Glomerular visceral epithelial cell (primary cell): ENCODE measurements at regions not wholly inside any gene's neighbourhood (a gene's known extent, or its start where the extent isn't known, plus 50 kb on each side); places are given as distances from the start of the nearest gene placed in this dataset.
"Not testable (repeated sequence)": the region's sequence is repeated elsewhere in the genome, so short reads cannot be mapped to it uniquely, and the experiment has no call there.

Experiments
- DNase-seq: peaks from one replicate; pipeline ENCODE4 v3.0.0-alpha.2; 2016; ENCODE audit errors: extremely low spot score

- DNase-seq = not testable (repeated sequence)
These were observed 108.2 kb downstream of the SPATA31A1 start for GRCh38 chr9:39463696-39464095.

GRCh38 chr9:39464122-39464777 lies 108.8 kb downstream of the SPATA31A1 start:
- peak; percentile 84 for DNase-seq

GRCh38 chr9:39474499-39474898 lies 119.0 kb downstream of the SPATA31A1 start:
- DNase-seq = not testable (repeated sequence)

GRCh38 chr9:39483073-39483472 lies 127.6 kb downstream of the SPATA31A1 start:
- not testable (repeated sequence) for DNase-seq

GRCh38 chr9:39483880-39484279 lies 128.4 kb downstream of the SPATA31A1 start:
- not testable (repeated sequence) for DNase-seq

GRCh38 chr9:39484292-39484691 lies 128.8 kb downstream of the SPATA31A1 start:
- not testable (repeated sequence) for DNase-seq

- not testable (repeated sequence) for DNase-seq
These were observed 132.0 kb downstream of the SPATA31A1 start for GRCh38 chr9:39487477-39487876.

GRCh38 chr9:39496248-39496647 lies 140.8 kb downstream of the SPATA31A1 start:
- not testable (repeated sequence) for DNase-seq

- DNase-seq = not testable (repeated sequence)
These were observed 147.7 kb downstream of the SPATA31A1 start for GRCh38 chr9:39503178-39503577.

- DNase-seq = not testable (repeated sequence)
These were observed 172.0 kb downstream of the SPATA31A1 start for GRCh38 chr9:39527387-39528029.

GRCh38 chr9:39532597-39532996 lies 177.1 kb downstream of the SPATA31A1 start:
- not testable (repeated sequence) for DNase-seq

- not testable (repeated sequence) for DNase-seq
These were observed 177.7 kb downstream of the SPATA31A1 start for GRCh38 chr9:39533001-39533762.

GRCh38 chr9:39533763-39534548 lies 178.5 kb downstream of the SPATA31A1 start:
- DNase-seq = not testable (repeated sequence)

GRCh38 chr9:39534897-39535296 lies 179.4 kb downstream of the SPATA31A1 start:
- not testable (repeated sequence) for DNase-seq

- not testable (repeated sequence) for DNase-seq
These were observed 186.7 kb downstream of the SPATA31A1 start for GRCh38 chr9:39542157-39542556.

- not testable (repeated sequence) for DNase-seq
These were observed 189.6 kb downstream of the SPATA31A1 start for GRCh38 chr9:39545079-39545478.

- not testable (repeated sequence) for DNase-seq
These were observed 195.1 kb downstream of the SPATA31A1 start for GRCh38 chr9:39550573-39550972.

GRCh38 chr9:39551544-39551943 lies 196.1 kb downstream of the SPATA31A1 start:
- DNase-seq = not testable (repeated sequence)

GRCh38 chr9:39552242-39552881 lies 196.9 kb downstream of the SPATA31A1 start:
- not testable (repeated sequence) for DNase-seq

GRCh38 chr9:39554352-39554751 lies 198.9 kb downstream of the SPATA31A1 start:
- DNase-seq = not testable (repeated sequence)

- DNase-seq = not testable (repeated sequence)
These were observed 203.9 kb downstream of the SPATA31A1 start for GRCh38 chr9:39559384-39559783.
